GM23338 (cell line): ENCODE measurements at regions not wholly inside any gene's neighbourhood (a gene's known extent, or its start where the extent isn't known, plus 50 kb on each side); places are given as distances from the start of the nearest gene placed in this dataset.

Experiments
- ATAC-seq: fragments of 200-7000 bp; cut with Tn5 transposase; 3 replicates; pipeline ENCODE4 v1.9.1; 2020
- DNase-seq: peaks from one replicate; pipeline ENCODE4 v3.0.0-alpha.2; 2015; ENCODE audit warnings: low spot score
- H2AFZ ChIP-seq: fragments of 200-600 bp; sonication (generic); 2 replicates; pipeline ENCODE4 v1.8.0; 2016; ENCODE audit warnings: antibody characterized with exemption, mild to moderate bottlenecking, moderate library complexity
- H3F3A ChIP-seq: fragments of 200-600 bp; sonication (generic); replicated peaks from 2 replicates; pipeline ENCODE4 v1.8.0; 2017; ENCODE audit warnings: antibody characterized with exemption, mixed run types, low read depth
- H3K27ac ChIP-seq: fragments of 200-600 bp; sonication (generic); 2 replicates; pipeline ENCODE4 v1.6.1; 2016; ENCODE audit warnings: low read depth
- H3K27me3 ChIP-seq: fragments of 200-600 bp; sonication (generic); 2 replicates; pipeline ENCODE4 v1.8.0; 2016; ENCODE audit warnings: mild to moderate bottlenecking, mixed run types, moderate library complexity; ENCODE audit not compliant: insufficient read depth
- H3K36me3 ChIP-seq: fragments of 200-600 bp; sonication (generic); 2 replicates; pipeline ENCODE4 v1.8.0; 2016; ENCODE audit warnings: mild to moderate bottlenecking; ENCODE audit not compliant: insufficient read depth
- H3K4me1 ChIP-seq: fragments of 200-600 bp; sonication (generic); 2 replicates; pipeline ENCODE4 v1.8.0; 2016; ENCODE audit warnings: mild to moderate bottlenecking, moderate library complexity; ENCODE audit not compliant: insufficient read depth
- H3K4me2 ChIP-seq: fragments of 200-600 bp; sonication (generic); 2 replicates; pipeline ENCODE4 v1.7.1; 2017; ENCODE audit warnings: mixed run types
- H3K4me3 ChIP-seq: fragments of 200-600 bp; sonication (generic); 2 replicates; pipeline ENCODE4 v1.6.1; 2016; ENCODE audit warnings: mixed run types
- H3K79me2 ChIP-seq: fragments of 200-600 bp; sonication (generic); replicated peaks from 2 replicates; pipeline ENCODE4 v1.8.0; 2017; ENCODE audit warnings: mild to moderate bottlenecking; ENCODE audit not compliant: insufficient read depth
- H3K9me2 ChIP-seq: fragments of 200-600 bp; sonication (generic); 2 replicates; pipeline ENCODE4 v1.8.0; 2017; ENCODE audit not compliant: insufficient read depth
- H4K20me1 ChIP-seq: fragments of 200-600 bp; sonication (generic); replicated peaks from 2 replicates; pipeline ENCODE4 v1.8.0; 2017; ENCODE audit warnings: mild to moderate bottlenecking; ENCODE audit not compliant: insufficient read depth
- H3K27ac Mint-ChIP-seq: 2 replicates; pipeline ENCODE4 v1.8.0; 2020; ENCODE audit warnings: inconsistent platforms, mild to moderate bottlenecking, moderate library complexity, mixed read lengths
- H3K27me3 Mint-ChIP-seq: 3 replicates; pipeline ENCODE4 v1.8.0; 2022; ENCODE audit warnings: low read depth, mild to moderate bottlenecking, moderate library complexity, mixed read lengths, inconsistent platforms; ENCODE audit not compliant: insufficient read depth, poor library complexity
- H3K36me3 Mint-ChIP-seq: 3 replicates; pipeline ENCODE4 v1.8.0; 2021; ENCODE audit warnings: low read depth, mild to moderate bottlenecking, inconsistent platforms, moderate library complexity, mixed read lengths
- H3K4me1 Mint-ChIP-seq: 3 replicates; pipeline ENCODE4 v1.8.0; 2020; ENCODE audit warnings: mild to moderate bottlenecking, inconsistent platforms, mixed read lengths
- H3K4me3 Mint-ChIP-seq: 3 replicates; pipeline ENCODE4 v1.8.0; 2021; ENCODE audit warnings: moderate library complexity, mild to moderate bottlenecking, inconsistent platforms, mixed read lengths
- H3K9me3 Mint-ChIP-seq: 3 replicates; pipeline ENCODE4 v1.8.0; 2020; ENCODE audit warnings: moderate library complexity, mild to moderate bottlenecking, inconsistent platforms, mixed read lengths
- CREB1 ChIP-seq: fragments of 250-450 bp; sonication (Bioruptor Pico); IDR thresholded peaks from 2 replicates; pipeline ENCODE4 v1.5.0; 2020; ENCODE audit warnings: low read depth, mild to moderate bottlenecking, moderate library complexity
- CTCF ChIP-seq, 2 experiments: fragments of 200-600 bp in 1 of 2; sonication (generic) in 1 of 2; conservative IDR thresholded peaks; 2 replicates each; pipeline versions ENCODE4 v1.5.1 to v1.6.1; 2016 to 2017; ENCODE audit warnings: antibody characterized with exemption in 2 of 2, low read depth in 2 of 2, mild to moderate bottlenecking in 2 of 2, moderate library complexity in 1 of 2
- EZH2 ChIP-seq: fragments of 200-600 bp; sonication (generic); IDR thresholded peaks from one replicate; pipeline ENCODE4 v1.8.0; 2017; ENCODE audit warnings: antibody characterized with exemption, mild to moderate bottlenecking, low read depth; ENCODE audit not compliant: unreplicated experiment
- EZH2phosphoT487 ChIP-seq: fragments of 200-600 bp; sonication (generic); IDR thresholded peaks from one replicate; pipeline ENCODE4 v1.8.1; 2018; ENCODE audit warnings: antibody characterized with exemption; ENCODE audit not compliant: unreplicated experiment
- JUNB ChIP-seq: IDR thresholded peaks from one replicate; pipeline ENCODE4 v1.6.1; 2016; ENCODE audit warnings: antibody characterized with exemption; ENCODE audit not compliant: unreplicated experiment
- NANOG ChIP-seq: IDR thresholded peaks from 2 replicates; pipeline ENCODE4 v1.6.1; 2016; ENCODE audit warnings: antibody characterized with exemption, borderline replicate concordance
- POLR2AphosphoS5 ChIP-seq: IDR thresholded peaks from 2 replicates; pipeline ENCODE4 v1.6.1; 2016; ENCODE audit warnings: antibody characterized with exemption, low read depth
- REST ChIP-seq: IDR thresholded peaks from one replicate; pipeline ENCODE4 v1.6.1; 2018; ENCODE audit warnings: antibody characterized with exemption; ENCODE audit not compliant: unreplicated experiment
- STAT1 ChIP-seq: IDR thresholded peaks from one replicate; pipeline ENCODE4 v1.6.1; 2016; ENCODE audit warnings: antibody characterized with exemption; ENCODE audit not compliant: unreplicated experiment
- ZNF114 ChIP-seq: fragments of 250-450 bp; sonication (Bioruptor Pico); IDR thresholded peaks from 2 replicates; pipeline ENCODE4 v1.5.0; 2020; ENCODE audit warnings: mild to moderate bottlenecking, moderate library complexity
- ZNF331 ChIP-seq: fragments of 250-450 bp; sonication (Bioruptor Pico); IDR thresholded peaks from 2 replicates; pipeline ENCODE4 v1.5.0; 2020; ENCODE audit warnings: low read depth, mild to moderate bottlenecking, moderate library complexity
- TF ChIP-seq, protein P1 (sequence below): fragments of 250-450 bp; sonication (Bioruptor Pico); IDR thresholded peaks from 2 replicates; pipeline ENCODE4 v1.5.0; 2020; ENCODE audit warnings: mild to moderate bottlenecking, moderate library complexity
- TF ChIP-seq, protein P2 (sequence below): IDR thresholded peaks from 2 replicates; pipeline ENCODE4 v1.6.1; 2016; ENCODE audit warnings: antibody characterized with exemption

DNA sequence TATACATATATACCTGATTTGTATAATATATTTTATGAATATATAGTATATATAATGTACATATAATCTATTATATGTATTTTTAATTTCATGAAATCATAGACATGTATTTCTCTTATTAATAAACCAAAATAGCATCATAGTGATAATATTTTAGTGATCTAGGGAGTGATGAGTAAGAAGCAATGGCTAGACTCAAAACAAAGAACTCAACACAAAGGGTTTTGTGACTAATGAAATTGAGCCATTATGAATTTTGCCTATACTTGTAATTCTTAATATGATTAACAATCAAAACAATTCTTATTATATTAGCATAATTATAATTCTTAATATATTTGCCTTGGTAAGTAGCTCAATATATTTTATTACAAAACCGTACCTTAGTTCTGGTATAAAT lies 1614.1 kb upstream of the TMEFF2 start:
- ATAC-seq: no peak
- Histone ChIP-seq H3K27ac (no peak overlapping the region), H4K20me1 (no peaks in the 10 kb centered on the region), H3K9me2 (no peaks in the 10 kb centered on the region), H3K4me2 (no peak overlapping the region), H2AFZ (no peak overlapping the region), H3K4me3 (no peak overlapping the region), H3K4me1 (no peaks in the 10 kb centered on the region), H3K79me2 (no peaks in the 10 kb centered on the region), H3F3A (no peaks in the 10 kb centered on the region), H3K36me3 (no peaks in the 10 kb centered on the region), H3K27me3 (no peaks in the 10 kb centered on the region)
- no peaks in the 10 kb centered on the region for H3K4me1 Mint-ChIP-seq
- H3K27ac Mint-ChIP-seq: no peak overlapping the region
- H3K9me3 Mint-ChIP-seq: no peaks in the 10 kb centered on the region
- no peaks in the 10 kb centered on the region for H3K27me3 Mint-ChIP-seq
- H3K36me3 Mint-ChIP-seq: no peaks in the 10 kb centered on the region
- no peak overlapping the region for H3K4me3 Mint-ChIP-seq
- TF ChIP-seq CREB1 (CRISPR knock-in tag) (no peak), ZNF114 (CRISPR knock-in tag) (no peak), REST (no peak), POLR2AphosphoS5 (no peak), EZH2phosphoT487 (no peak), STAT1 (no peak), EZH2 (no peak), CTCF (conservative IDR thresholded peaks at IDR 0.05; ENCODE audit: low read depth in 2 of 2) (no peak), JUNB (no peak), ZNF331 (CRISPR knock-in tag) (no peak), NANOG (no peak)
- TF ChIP-seq, protein P1, sequence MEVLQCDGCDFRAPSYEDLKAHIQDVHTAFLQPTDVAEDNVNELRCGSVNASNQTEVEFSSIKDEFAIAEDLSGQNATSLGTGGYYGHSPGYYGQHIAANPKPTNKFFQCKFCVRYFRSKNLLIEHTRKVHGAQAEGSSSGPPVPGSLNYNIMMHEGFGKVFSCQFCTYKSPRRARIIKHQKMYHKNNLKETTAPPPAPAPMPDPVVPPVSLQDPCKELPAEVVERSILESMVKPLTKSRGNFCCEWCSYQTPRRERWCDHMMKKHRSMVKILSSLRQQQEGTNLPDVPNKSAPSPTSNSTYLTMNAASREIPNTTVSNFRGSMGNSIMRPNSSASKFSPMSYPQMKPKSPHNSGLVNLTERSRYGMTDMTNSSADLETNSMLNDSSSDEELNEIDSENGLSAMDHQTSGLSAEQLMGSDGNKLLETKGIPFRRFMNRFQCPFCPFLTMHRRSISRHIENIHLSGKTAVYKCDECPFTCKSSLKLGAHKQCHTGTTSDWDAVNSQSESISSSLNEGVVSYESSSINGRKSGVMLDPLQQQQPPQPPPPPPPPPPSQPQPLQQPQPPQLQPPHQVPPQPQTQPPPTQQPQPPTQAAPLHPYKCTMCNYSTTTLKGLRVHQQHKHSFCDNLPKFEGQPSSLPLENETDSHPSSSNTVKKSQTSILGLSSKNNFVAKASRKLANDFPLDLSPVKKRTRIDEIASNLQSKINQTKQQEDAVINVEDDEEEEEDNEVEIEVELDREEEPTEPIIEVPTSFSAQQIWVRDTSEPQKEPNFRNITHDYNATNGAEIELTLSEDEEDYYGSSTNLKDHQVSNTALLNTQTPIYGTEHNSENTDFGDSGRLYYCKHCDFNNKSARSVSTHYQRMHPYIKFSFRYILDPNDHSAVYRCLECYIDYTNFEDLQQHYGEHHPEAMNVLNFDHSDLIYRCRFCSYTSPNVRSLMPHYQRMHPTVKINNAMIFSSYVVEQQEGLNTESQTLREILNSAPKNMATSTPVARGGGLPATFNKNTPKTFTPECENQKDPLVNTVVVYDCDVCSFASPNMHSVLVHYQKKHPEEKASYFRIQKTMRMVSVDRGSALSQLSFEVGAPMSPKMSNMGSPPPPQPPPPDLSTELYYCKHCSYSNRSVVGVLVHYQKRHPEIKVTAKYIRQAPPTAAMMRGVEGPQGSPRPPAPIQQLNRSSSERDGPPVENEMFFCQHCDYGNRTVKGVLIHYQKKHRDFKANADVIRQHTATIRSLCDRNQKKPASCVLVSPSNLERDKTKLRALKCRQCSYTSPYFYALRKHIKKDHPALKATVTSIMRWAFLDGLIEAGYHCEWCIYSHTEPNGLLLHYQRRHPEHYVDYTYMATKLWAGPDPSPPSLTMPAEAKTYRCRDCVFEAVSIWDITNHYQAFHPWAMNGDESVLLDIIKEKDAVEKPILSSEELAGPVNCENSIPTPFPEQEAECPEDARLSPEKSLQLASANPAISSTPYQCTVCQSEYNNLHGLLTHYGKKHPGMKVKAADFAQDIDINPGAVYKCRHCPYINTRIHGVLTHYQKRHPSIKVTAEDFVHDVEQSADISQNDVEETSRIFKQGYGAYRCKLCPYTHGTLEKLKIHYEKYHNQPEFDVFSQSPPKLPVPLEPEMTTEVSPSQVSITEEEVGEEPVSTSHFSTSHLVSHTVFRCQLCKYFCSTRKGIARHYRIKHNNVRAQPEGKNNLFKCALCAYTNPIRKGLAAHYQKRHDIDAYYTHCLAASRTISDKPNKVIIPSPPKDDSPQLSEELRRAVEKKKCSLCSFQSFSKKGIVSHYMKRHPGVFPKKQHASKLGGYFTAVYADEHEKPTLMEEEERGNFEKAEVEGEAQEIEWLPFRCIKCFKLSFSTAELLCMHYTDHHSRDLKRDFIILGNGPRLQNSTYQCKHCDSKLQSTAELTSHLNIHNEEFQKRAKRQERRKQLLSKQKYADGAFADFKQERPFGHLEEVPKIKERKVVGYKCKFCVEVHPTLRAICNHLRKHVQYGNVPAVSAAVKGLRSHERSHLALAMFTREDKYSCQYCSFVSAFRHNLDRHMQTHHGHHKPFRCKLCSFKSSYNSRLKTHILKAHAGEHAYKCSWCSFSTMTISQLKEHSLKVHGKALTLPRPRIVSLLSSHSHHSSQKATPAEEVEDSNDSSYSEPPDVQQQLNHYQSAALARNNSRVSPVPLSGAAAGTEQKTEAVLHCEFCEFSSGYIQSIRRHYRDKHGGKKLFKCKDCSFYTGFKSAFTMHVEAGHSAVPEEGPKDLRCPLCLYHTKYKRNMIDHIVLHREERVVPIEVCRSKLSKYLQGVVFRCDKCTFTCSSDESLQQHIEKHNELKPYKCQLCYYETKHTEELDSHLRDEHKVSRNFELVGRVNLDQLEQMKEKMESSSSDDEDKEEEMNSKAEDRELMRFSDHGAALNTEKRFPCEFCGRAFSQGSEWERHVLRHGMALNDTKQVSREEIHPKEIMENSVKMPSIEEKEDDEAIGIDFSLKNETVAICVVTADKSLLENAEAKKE (CRISPR knock-in tag): no peak
- TF ChIP-seq, protein P2, sequence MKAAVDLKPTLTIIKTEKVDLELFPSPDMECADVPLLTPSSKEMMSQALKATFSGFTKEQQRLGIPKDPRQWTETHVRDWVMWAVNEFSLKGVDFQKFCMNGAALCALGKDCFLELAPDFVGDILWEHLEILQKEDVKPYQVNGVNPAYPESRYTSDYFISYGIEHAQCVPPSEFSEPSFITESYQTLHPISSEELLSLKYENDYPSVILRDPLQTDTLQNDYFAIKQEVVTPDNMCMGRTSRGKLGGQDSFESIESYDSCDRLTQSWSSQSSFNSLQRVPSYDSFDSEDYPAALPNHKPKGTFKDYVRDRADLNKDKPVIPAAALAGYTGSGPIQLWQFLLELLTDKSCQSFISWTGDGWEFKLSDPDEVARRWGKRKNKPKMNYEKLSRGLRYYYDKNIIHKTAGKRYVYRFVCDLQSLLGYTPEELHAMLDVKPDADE: no peak
- DNase-seq: no peak
